Eye (tissue), 1 donor: ENCODE measurements at regions not wholly inside any gene's neighbourhood (a gene's known extent, or its start where the extent isn't known, plus 50 kb on each side); places are given as distances from the start of the nearest gene placed in this dataset.

Source experiments
- DNase-seq: peaks from one replicate; pipeline ENCODE4 v3.0.0-alpha.2; 2015

DNA sequence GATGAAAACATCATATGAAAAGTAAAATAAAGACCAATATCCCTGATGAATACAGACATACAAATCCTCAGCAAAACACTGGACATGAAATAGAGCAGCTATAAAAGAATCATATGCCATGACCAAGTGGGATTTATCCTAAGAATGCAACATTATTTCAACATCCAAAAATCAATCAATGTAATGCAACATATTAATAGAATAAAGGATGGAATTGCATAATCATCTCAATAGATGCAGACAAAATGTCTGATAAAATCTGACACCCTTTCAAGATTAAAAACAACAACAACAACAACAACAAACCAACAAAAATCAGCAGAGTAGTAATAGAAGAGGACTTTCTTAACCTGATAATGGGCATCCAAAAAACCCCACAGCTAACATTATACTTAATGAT lies 63.8 kb upstream of the IL1R1 start:
- DNase-seq = no peak

DNA sequence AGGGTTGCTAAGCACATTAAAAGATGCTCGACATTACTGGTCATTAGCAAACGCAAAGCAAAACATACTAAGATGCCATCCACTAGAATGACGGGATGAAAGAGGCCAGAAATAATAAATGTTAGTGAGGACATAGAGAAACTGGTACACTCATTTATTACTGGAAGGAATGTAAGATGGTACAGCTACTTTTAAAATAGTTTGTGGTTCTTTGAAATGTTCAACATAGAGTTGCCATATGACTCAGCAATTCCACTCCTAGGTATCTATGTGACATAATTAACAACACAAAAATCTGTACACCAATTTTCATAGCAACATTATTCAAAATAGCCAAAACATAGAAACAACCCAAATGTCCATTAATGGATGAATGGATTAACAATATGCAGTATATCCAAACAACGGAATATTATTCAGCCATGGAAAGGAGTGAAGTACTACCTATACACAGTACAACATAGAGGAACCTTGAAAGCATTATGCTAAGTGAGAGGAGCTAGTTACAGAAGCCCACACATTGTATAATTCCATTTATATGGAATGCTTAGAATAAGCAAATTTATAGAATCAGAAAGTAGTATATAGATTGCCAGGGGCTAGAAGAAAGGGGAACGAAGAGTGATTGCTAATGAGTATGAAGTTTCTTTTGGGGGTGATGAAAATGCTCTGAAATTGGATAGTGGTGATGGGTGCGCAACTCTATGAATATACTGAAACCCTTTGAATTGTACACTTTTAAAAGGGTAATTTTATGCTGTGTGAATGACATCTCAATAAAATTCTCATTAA lies 61.9 kb upstream of the IL1R1 start:
- no peak for DNase-seq

DNA sequence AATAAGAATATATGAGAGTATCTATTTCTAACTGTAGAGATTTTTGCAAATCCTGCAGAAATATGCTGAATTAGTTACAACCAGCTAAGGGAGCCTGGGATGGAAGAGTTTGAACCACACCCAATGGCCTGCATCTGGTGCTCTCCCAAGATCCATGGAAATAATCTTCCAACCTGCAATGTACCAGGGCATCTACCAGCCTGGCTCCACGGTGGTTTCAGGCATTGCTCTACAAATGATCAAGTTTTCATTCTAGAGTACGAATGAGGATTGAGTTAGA lies 61.4 kb upstream of the IL1R1 start:
- DNase-seq = no peak

DNA sequence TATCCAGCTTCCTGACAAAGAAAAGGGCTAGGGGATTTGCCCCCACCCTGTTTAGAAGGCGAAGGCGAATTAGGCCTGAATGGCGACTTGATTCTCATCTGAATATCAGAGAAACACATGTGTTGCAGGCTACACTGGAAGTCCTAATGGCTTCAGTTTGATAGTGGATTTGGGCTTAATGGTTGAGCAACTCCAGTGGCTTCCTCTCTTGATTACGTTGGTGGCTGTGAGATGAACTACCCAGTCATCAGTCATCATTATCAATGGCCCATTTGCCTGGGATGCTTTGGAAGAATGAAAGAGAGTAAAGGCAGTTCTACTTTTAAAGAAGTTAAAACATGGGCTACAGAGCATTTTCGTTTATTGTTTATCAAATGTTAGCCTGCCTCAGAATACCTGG lies 60.9 kb upstream of the IL1R1 start:
- no peak for DNase-seq

DNA sequence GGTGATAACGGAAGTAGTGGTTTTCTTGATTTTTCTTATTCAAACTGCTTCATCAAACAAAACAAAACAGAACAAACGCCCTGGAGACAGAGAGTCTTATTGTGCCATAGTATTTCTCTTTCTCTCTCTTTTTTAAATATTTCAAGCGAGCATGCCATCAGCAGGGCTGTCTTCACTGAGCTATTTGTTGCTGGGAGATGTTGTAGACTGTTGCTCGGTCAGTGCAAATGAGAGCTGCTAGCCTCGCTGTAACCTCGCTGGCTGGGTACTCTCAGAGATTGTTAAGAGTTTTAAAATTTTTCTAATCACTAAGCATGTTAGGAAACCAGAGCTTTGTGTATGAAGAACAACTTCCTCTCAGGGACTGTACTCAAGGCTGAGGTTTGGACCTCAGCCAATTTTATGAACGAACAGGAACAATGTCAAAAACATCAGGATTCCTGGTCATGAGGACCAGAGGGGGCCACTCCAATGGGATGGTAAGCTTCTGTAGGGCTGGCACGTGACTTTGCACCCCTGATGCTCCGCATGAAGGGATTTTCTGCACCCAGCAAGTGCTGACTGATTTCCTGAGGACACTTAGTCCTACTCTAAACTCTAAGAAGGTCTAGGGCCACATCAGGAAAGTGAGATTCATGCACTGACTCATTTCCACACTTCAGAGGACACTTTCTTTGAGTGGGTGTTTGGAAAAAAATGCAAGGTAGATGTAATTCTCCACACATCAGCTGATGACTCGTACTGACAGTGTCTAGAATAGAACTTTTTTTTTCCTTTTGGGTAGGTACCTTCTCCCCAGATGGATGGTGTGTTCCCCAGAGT lies 59.8 kb upstream of the IL1R1 start:
- peak; percentile 36 for DNase-seq

DNA sequence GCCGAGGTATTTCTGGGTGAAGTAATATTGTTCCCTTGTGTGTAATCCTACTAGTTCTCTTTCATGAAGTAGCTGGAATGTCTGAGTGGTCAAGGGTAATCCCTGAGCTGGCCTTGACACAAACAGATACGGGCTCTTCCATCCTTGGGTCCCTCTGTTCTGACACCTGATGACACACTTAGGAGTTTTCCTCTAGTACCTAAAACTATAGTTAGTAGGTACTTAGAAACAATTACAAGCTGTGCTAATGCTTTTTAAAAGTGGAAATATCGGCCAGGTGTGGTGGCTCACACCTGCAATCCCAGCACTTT lies 59.2 kb upstream of the IL1R1 start:
- no peak for DNase-seq

DNA sequence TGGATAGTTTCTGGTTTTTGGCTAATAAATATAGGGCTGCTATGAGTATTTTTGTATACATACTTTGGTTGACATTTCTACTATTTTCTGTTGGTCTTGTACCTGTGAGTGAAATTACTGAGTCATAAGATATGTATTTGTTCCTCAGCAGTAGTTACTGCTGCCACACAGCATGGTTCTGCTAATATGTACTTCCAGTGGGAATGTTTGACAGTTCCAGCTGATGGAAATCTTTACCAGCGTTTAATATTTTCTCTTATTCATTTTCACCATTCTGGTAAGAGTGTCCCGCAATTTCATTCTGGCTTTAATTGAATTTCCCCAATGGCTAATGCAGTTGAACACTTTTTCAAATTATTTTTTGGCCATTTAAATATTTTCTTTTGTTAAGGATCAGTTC lies 57.9 kb upstream of the IL1R1 start:
- no peak for DNase-seq

DNA sequence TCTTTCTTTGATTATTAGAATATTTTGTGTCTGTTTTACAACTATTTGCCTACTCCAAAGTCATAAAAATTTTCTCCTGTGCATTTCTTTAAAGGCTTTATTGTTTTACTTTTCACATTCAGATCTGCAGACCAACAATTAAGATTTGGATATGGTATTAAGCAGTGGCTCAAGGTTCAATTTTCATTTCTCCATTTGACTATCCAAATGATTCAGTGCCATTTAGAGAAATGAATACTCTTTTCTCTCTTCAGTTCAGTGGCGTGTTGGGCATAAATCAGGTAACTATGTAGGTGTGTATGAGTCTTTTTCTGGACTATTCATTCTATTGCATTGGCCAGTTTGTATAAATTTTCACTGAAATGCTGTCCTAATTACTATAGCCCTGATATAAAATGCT lies 57.3 kb upstream of the IL1R1 start:
- no peak for DNase-seq

DNA sequence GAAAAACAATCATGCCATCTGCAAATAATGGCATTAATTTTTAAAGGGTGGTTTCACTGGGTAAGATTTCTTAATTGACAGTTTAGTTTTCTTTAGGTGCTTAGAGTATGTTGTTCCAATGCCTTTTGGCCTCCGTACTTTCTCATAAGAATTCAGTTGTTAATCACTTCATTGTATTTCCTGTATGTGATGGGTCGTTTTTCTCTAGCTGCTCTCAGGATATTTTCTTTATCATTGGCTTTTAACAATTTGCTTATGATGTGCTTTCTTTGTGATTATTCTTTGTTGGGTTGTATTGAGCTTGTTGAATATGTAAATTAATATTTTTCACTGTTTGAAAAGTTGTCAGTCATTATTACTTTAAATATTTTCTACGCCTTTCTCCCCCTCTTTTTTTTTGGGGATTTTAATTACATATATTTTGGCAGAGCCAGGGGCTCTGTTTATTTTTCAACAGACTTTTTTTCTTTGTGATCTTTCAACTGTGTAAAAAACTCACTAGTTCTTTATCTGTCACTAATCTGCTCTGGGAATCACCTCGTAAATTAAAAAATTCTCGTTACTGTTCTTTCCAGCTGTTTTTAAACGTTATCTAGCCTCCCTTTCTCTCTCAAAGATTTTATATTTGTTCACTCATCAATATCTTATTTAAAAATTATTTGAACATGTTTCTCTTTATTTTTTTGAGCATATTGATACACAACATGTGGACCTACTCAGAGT lies 56.2 kb upstream of the IL1R1 start:
- no peak for DNase-seq

DNA sequence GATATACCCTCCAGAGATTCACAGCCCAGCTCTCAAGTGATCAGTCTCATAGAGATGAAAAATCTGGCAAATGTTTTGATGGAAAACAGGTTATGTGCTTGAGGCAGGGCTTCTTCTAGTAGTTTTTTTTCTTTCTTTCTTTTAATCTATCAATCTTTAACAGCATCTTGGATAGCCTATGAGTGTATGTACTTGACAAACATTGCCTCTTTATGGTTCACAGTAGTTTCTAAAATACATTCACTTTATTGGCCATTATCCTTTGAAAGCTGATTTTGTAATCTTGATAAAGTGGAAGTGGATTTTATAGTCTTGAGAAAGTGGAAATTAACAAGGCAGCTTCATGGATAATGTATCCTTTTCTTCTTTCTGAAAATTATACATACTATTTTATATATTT lies 51.4 kb upstream of the IL1R1 start:
- DNase-seq = no peak

DNA sequence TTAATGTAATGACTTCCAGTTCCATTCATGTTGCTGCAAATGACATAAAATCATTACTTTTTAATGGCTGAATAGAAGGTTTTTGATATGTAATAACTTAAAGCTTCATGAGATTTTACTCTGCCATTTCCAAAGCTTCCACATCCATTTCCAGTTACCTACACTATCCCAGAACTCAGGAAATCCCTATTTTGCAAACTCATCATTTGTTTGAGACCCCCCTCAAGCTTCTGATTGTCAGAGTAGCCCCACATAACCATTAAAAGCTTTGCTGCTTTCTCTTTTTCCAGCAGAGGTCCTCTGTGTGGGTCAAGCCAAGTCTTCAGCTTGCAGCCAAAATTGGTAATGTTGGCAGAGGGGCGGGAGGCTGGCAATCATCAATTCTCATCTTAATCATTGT lies 50.6 kb upstream of the IL1R1 start:
- DNase-seq = no peak

DNA sequence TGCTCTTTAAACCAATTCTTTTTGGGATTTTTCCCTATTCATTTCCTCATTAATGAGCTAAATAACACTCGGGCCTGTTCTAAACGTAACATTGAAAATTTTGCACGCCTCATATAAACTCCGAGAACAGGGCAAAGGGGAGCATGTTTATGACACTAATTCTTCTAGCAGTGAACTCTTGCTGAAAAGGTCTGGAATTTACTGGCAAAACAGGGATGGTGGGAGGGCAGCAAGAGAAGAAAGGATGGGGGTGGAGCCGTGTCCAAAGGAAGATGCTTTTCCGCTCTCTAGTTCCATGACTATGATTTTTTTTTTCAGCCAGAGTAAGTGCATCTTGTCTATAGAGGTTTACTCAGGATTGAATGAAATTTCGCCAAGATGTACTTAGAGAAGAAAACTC lies 50.0 kb upstream of the IL1R1 start:
- no peak for DNase-seq
